ENCODE measurements at regions not wholly inside any gene's neighbourhood (a gene's known extent, or its start where the extent isn't known, plus 50 kb on each side); places are given as distances from the start of the nearest gene placed in this dataset.
A peak's percentile ranks its signal among the peaks of the same experiment; 100 is the strongest.

DNA sequence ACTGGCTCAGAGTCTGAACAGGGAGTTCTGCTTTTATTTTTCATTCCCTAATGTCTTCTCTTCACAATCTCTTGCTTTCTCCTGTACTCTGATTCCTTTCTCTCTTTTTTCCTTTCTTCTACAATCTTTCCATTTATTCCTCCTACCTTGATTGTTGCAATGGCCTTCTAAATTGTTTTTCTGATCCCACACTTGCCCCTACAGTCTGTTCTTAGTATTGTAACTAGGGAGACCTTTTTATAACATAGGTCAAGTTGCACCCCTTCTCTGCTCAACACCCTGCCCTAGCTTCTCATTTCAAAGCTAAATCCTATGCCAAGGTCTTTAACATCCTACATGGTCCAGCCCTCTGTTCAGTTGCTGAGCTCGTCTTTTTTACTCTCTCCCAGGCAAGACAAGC, 277.9 kb downstream of the GBA3 start:
- H3K23me2 ChIP-seq (ENCODE audit: insufficient read length, low read depth, low read length, poor library complexity, severe bottlenecking) = no peaks in the 10 kb centered on the region
- no peak overlapping the region for H3K9ac ChIP-seq (ENCODE audit: extremely low read depth, insufficient read length, low read length)
- H3K23ac ChIP-seq (ENCODE audit: insufficient read length, low read depth, low read length) = no peak overlapping the region
- no peak for DNase-seq
- no peaks in the 10 kb centered on the region for H3K27me3 ChIP-seq (ENCODE audit: insufficient read depth, low read length)
- no peak overlapping the region for H3K27ac Mint-ChIP-seq
- no peaks in the 10 kb centered on the region for H3K79me2 ChIP-seq (ENCODE audit: insufficient read depth, low read length)
- H4K20me1 ChIP-seq (ENCODE audit: control insufficient read depth, insufficient read depth, insufficient read length) = no peaks in the 10 kb centered on the region
- H2BK15ac ChIP-seq (ENCODE audit: low read depth, low read length) = no peak overlapping the region
- no peak overlapping the region for H3K27ac ChIP-seq (ENCODE audit: insufficient read length, low read depth, low read length)
- no peak overlapping the region for H2AFZ ChIP-seq (ENCODE audit: low read length)
- no peaks in the 10 kb centered on the region for H3K9me3 ChIP-seq (ENCODE audit: control insufficient read depth, low read depth, low read length)
- no CpG with 5 or more reads among the region's 1 CpG for WGBS (ENCODE audit: extremely low coverage, insufficient read length, low lambda C conversion rate)
- H3K14ac ChIP-seq (ENCODE audit: insufficient read depth, low read length) = no peak overlapping the region
- TF ChIP-seq, protein P1, sequence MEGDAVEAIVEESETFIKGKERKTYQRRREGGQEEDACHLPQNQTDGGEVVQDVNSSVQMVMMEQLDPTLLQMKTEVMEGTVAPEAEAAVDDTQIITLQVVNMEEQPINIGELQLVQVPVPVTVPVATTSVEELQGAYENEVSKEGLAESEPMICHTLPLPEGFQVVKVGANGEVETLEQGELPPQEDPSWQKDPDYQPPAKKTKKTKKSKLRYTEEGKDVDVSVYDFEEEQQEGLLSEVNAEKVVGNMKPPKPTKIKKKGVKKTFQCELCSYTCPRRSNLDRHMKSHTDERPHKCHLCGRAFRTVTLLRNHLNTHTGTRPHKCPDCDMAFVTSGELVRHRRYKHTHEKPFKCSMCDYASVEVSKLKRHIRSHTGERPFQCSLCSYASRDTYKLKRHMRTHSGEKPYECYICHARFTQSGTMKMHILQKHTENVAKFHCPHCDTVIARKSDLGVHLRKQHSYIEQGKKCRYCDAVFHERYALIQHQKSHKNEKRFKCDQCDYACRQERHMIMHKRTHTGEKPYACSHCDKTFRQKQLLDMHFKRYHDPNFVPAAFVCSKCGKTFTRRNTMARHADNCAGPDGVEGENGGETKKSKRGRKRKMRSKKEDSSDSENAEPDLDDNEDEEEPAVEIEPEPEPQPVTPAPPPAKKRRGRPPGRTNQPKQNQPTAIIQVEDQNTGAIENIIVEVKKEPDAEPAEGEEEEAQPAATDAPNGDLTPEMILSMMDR (conservative IDR thresholded peaks at IDR 0.05) = peak; percentile 39; the same call in 1 of the 3 replicates
- no peak overlapping the region for H4K8ac ChIP-seq (replicated peaks; ENCODE audit: insufficient read length, low read depth, low read length)
- H3K4me2 ChIP-seq (ENCODE audit: insufficient read depth, insufficient read length, low read length) = no peak overlapping the region
- H3K4me3 Mint-ChIP-seq = no peak overlapping the region
- H4K5ac ChIP-seq (ENCODE audit: insufficient read length, low read depth, low read length) = no peak overlapping the region
- H3K9me3 Mint-ChIP-seq = peaks cover 7 to 14% of the 10 kb centered on the region in 2 experiments
- no peaks in the 10 kb centered on the region; a peak in 1 of 7 replicates for H3K36me3 Mint-ChIP-seq (ENCODE audit: insufficient read depth in 1 of 3, low read depth in 3 of 3)
- H3T11ph ChIP-seq (ENCODE audit: low read length) = no peak overlapping the region
- no peak overlapping the region for H2AK5ac ChIP-seq (ENCODE audit: insufficient read length, low read length)
- no peak overlapping the region for H2BK5ac ChIP-seq (ENCODE audit: insufficient read length, low read length)
- H3K4me1 ChIP-seq (ENCODE audit: insufficient read depth, low read length) = no peaks in the 10 kb centered on the region
- no peaks in the 10 kb centered on the region; a peak in 1 of 4 replicates for H3K4me1 Mint-ChIP-seq
- no peak overlapping the region for H2BK120ac ChIP-seq (ENCODE audit: low read depth, low read length, poor library complexity, severe bottlenecking)
- no peak overlapping the region for H2BK20ac ChIP-seq (ENCODE audit: low read depth, low read length, poor library complexity, severe bottlenecking)
- H2BK12ac ChIP-seq (ENCODE audit: insufficient read length, low read depth, low read length) = no peak overlapping the region
- no peaks in the 10 kb centered on the region for H3K79me1 ChIP-seq (ENCODE audit: insufficient read depth, low read depth, low read length, poor library complexity, severe bottlenecking)
- no peak overlapping the region for H3K56ac ChIP-seq (ENCODE audit: insufficient read length, low read depth, low read length)
- no peak overlapping the region for H4K91ac ChIP-seq (ENCODE audit: insufficient read length, low read depth, low read length)
- H3K18ac ChIP-seq (ENCODE audit: insufficient read length, low read depth, low read length) = no peak overlapping the region
- H3K27me3 Mint-ChIP-seq (ENCODE audit: low read depth) = no peaks in the 10 kb centered on the region
- no peak overlapping the region for H3K4ac ChIP-seq (ENCODE audit: low read depth, low read length)
